ACC112 (cell line): ENCODE measurements at regions not wholly inside any gene's neighbourhood (a gene's known extent, or its start where the extent isn't known, plus 50 kb on each side); places are given as distances from the start of the nearest gene placed in this dataset.
"Not testable (repeated sequence)": the region's sequence is repeated elsewhere in the genome, so short reads cannot be mapped to it uniquely, and the experiment has no call there.

Source experiments
- H2AFZ ChIP-seq: fragments of 200-600 bp; sonication (generic); one replicate; pipeline ENCODE4 v1.6.0; 2017; ENCODE audit warnings: antibody characterized with exemption, low read length; ENCODE audit not compliant: unreplicated experiment
- H3K27ac ChIP-seq: fragments of 200-600 bp; sonication (generic); 2 replicates; pipeline ENCODE4 v1.5.1; 2014; ENCODE audit warnings: low read depth, mild to moderate bottlenecking, antibody characterized with exemption, low read length, moderate library complexity
- H3K27me3 ChIP-seq: fragments of 200-600 bp; sonication (generic); 2 replicates; pipeline ENCODE4 v1.6.1; 2014; ENCODE audit warnings: mild to moderate bottlenecking, antibody characterized with exemption, low read length, moderate library complexity, mixed read lengths; ENCODE audit not compliant: insufficient read depth
- H3K36me3 ChIP-seq: fragments of 200-600 bp; sonication (generic); 2 replicates; pipeline ENCODE4 v1.6.1; 2016; ENCODE audit warnings: mild to moderate bottlenecking, antibody characterized with exemption, low read length, moderate library complexity, mixed read lengths; ENCODE audit not compliant: insufficient read depth
- H3K4me1 ChIP-seq: fragments of 200-600 bp; sonication (generic); one replicate; pipeline ENCODE4 v1.6.1; 2016; ENCODE audit warnings: low read length, mixed read lengths; ENCODE audit not compliant: insufficient read depth, unreplicated experiment, control insufficient read depth
- H3K4me3 ChIP-seq: fragments of 200-600 bp; sonication (generic); 2 replicates; pipeline ENCODE4 v1.5.1; 2014; ENCODE audit warnings: mild to moderate bottlenecking, low read depth, low read length
- H3K79me2 ChIP-seq: fragments of 200-600 bp; sonication (generic); one replicate; pipeline ENCODE4 v1.6.0; 2016; ENCODE audit warnings: low read length; ENCODE audit not compliant: control insufficient read depth, unreplicated experiment, insufficient read depth

DNA sequence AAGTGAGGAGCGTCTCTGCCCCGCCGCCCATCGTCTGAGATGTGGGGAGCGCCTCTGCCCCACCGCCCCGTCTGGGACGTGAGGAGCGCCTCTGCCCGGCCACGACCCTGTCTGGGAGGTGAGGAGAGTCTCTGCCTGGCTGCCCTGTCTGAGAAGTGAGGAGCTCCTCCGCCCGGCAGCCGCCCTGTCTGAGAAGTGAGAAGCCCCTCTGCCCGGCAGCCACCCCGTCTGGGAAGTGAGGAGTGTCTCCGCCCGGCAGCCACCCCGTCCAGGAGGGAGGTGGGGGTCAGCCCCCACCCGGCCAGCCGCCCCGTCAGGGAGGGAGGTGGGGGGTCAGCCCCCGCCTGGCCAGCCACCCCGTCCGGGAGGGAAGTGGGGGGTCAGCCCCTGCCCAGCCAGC is 823.0 kb upstream of the GBE1 start:
- H3K27ac ChIP-seq, H3K4me1 ChIP-seq, H3K27me3 ChIP-seq, H3K4me3 ChIP-seq, H2AFZ ChIP-seq, H3K36me3 ChIP-seq, H3K79me2 ChIP-seq: not testable (repeated sequence)

DNA sequence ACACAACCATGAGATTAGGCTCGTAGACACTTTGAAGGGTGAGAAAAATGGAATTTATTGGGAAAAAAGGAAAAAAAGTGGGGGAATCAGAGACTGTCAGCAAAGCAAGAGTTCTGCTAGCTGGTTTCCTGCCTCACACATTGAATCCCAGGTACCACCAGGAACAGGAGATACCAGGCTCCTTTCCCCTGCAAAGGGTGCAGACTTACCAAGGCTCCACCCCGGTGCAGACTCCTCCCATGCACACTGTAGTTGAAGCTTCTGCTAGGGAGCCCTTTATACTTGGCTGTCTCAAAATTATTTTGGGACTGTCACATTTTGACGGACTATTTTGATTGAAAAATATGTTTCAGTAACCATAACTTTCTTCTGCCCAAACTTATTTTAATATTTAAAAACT is 819.9 kb upstream of the GBE1 start:
- no peaks in the 10 kb centered on the region for H3K36me3 ChIP-seq
- no peak overlapping the region for H3K4me3 ChIP-seq
- H3K79me2 ChIP-seq: no peaks in the 10 kb centered on the region
- no peak overlapping the region for H3K27ac ChIP-seq
- H3K27me3 ChIP-seq: no peaks in the 10 kb centered on the region
- H2AFZ ChIP-seq: no peak overlapping the region
- no peaks in the 10 kb centered on the region for H3K4me1 ChIP-seq

DNA sequence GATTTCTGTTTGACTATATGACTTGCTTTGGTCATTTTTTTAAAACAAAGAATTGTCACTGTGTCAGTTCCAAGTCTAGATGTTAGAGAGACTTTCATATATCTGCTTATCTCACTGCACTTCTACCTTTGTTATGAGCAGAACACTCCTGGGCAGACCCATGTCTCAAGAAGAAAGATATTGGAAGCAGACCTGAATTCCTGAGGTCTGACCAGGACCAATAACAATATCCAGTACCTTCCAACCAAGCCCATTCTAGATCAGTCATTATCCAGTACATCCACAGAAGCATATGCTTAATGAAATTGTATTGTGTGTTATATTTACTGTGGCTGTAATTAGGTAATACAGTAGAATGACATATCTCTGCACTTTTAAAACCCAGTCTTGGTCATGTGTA is 811.3 kb upstream of the GBE1 start:
- H3K27ac ChIP-seq: no peak overlapping the region
- H3K4me1 ChIP-seq: no peaks in the 10 kb centered on the region
- no peak overlapping the region for H3K4me3 ChIP-seq
- H3K27me3 ChIP-seq: no peaks in the 10 kb centered on the region
- no peaks in the 10 kb centered on the region for H3K36me3 ChIP-seq
- H3K79me2 ChIP-seq: no peaks in the 10 kb centered on the region
- no peak overlapping the region for H2AFZ ChIP-seq

DNA sequence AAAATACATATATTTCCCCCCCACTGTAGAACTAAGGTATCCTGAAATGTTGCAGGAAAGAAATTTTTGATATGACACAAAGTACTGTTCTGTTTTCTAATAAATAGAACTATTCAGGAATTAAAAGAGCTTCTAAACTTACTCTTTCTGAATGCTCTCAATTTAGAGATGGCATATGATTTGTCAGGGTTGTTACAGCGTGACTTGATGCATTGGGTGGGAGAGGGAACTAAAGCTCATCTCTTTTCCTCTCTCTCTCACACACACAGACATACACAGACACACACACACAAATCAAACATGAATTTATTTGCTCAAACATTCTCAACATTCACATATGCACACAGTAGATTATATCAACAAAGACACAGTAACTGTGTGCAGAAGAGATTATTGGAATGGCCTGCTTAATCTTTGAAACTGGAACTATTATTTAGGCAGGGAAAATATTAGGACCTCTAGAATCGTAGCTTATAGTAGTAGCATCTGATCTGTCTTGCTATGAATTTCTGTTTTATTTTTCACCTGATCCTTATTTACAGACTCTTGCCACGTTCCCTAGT is 807.4 kb upstream of the GBE1 start:
- H3K27me3 ChIP-seq: no peaks in the 10 kb centered on the region
- H3K4me1 ChIP-seq: no peaks in the 10 kb centered on the region
- no peak overlapping the region for H2AFZ ChIP-seq
- no peak overlapping the region for H3K27ac ChIP-seq
- H3K79me2 ChIP-seq: no peaks in the 10 kb centered on the region
- H3K4me3 ChIP-seq: no peak overlapping the region
- H3K36me3 ChIP-seq: no peaks in the 10 kb centered on the region

DNA sequence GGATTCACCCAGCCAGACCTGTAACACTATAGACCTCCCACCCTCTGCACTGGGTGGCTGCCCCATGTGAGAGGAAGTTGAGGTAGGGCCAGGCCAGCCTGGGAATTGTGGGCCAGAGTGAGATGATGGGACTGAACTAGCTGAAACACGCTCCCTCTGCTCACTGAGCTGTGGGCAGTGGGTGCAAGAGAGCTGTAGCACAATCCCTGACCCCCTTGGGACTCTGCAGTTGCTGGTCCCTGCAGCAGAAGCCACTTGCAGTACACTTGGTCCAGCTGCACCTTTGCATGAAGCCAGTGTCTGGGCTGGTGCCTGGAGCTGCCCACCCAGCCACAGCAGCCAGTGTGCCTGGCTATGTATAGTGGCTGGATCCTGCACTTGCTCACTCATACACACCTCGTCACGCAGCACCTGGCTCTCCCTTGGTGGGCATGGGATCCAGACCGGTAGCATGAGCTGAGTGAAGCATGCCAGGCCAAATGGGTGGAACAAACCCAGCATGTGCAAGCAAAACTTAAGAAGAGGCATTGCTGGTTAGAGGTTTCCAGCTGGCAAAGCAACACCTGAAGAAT is 805.7 kb upstream of the GBE1 start:
- Histone ChIP-seq H3K4me1 (no peaks in the 10 kb centered on the region), H3K4me3 (no peak overlapping the region), H3K27ac (no peak overlapping the region), H3K36me3 (no peaks in the 10 kb centered on the region), H3K79me2 (no peaks in the 10 kb centered on the region), H2AFZ (no peak overlapping the region), H3K27me3 (no peaks in the 10 kb centered on the region)

DNA sequence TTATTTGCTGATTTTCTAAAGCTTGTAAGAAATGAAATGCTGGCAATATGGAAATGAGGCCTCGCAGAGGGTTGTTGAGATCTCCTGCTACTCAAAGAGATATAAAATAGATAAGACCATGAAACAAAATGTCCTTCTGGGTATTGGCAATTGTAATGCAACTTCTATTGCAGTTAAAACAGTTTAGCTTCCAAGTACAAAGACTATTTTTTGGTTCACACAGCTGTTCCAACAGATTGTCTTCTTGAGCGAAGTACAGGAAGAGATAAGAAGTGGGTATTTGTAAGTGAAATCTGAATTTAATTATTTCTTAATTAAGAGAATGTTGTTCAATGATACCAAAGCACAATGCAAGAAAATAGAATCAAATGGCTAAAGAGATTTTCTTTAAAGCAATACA is 801.5 kb upstream of the GBE1 start:
- no peaks in the 10 kb centered on the region for H3K4me1 ChIP-seq
- no peaks in the 10 kb centered on the region for H3K36me3 ChIP-seq
- no peaks in the 10 kb centered on the region for H3K79me2 ChIP-seq
- no peak overlapping the region for H3K27ac ChIP-seq
- H3K27me3 ChIP-seq: no peaks in the 10 kb centered on the region
- H2AFZ ChIP-seq: no peak overlapping the region
- no peak overlapping the region for H3K4me3 ChIP-seq

DNA sequence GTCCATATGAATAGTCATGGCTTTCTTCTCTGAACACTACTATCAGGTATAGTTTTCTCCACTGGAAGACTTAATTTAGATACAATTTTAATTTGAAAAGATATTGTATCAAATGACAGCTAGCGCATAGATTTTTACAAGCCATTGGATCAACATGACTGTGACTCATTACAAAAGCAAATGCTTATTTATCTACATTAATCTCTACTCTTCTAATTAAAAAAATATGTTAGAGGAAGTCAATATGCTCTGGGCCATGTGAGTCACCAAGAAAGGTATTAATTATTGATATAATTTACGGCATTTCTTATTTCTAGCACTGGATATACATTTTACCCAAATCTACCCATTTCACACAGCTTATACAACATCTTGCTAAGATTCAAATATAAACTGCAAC is 800.3 kb upstream of the GBE1 start:
- Histone ChIP-seq H3K27ac (no peak overlapping the region), H3K27me3 (no peaks in the 10 kb centered on the region)

DNA sequence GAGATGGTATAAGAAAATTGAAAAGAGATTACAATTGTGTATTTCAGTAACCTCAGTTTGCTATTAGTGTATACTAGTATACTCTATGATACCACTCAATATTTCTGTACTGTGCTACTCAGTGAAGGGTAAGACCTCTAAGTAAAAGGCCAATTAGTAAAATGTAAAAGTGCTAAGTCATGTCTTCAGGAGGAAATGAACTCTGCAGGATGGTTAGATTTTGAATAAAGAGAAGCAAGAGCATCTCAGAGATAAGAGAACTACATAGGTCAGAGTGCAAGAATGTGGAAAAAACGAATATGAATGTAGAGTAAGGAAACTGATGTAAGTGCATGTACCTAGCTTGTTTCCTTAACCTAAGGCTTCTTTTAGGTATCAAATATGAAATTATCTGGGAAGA is 796.6 kb upstream of the GBE1 start:
- no peaks in the 10 kb centered on the region for H3K36me3 ChIP-seq
- no peaks in the 10 kb centered on the region for H3K4me1 ChIP-seq

More for the DNA sequence above, 800.3 kb upstream of the GBE1 start:
- H3K4me1 ChIP-seq: no peaks in the 10 kb centered on the region
- no peak overlapping the region for H3K4me3 ChIP-seq
- no peak overlapping the region for H2AFZ ChIP-seq
- H3K79me2 ChIP-seq: no peaks in the 10 kb centered on the region
- no peaks in the 10 kb centered on the region for H3K36me3 ChIP-seq

DNA sequence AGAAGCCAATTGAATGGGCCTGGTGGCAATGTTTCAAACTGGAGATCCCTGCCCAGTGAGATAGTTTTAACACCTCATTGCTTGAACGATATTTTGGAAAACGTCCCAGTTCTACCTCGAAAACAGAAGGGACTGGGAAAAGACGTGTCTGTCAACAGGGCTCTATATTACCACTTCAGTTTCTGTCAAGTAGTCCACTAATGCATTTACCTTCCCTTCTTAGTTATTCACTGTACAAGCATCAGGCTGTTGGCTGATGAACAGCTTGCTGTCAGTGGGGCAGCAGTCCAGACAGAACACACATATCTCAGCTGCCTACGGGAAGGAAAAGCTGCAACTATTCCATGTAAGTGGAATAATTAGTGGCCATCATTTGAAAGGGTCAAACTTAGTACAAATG is 794.7 kb upstream of the GBE1 start:
- Histone ChIP-seq H3K4me3 (no peak overlapping the region), H3K79me2 (no peaks in the 10 kb centered on the region), H3K4me1 (no peaks in the 10 kb centered on the region), H3K27me3 (no peaks in the 10 kb centered on the region), H2AFZ (no peak overlapping the region), H3K27ac (no peak overlapping the region), H3K36me3 (no peaks in the 10 kb centered on the region)

More for the DNA sequence above, 796.6 kb upstream of the GBE1 start:
- Histone ChIP-seq H3K27ac (no peak overlapping the region), H3K79me2 (no peaks in the 10 kb centered on the region), H3K4me3 (no peak overlapping the region), H3K27me3 (no peaks in the 10 kb centered on the region), H2AFZ (no peak overlapping the region)

DNA sequence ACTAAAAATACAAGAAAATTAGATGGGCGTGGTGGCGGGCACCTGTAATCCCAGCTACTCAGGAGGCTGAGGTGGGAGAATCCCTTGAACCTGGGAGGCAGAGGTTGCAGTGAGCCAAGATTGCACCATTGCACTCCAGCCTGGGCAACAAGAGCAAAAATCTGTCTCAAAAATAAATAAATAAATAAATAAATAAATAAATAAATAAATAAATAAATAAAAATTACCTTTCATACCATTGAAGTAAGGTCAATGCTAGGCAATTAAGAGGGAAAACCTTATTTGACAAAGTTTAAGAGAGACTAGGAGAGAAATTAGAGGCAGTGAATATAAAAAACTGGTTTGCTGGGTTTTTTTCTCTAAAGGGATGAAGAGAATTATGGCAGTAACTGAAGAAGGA is 781.1 kb upstream of the GBE1 start:
- not testable (repeated sequence) for H3K79me2 ChIP-seq, H3K4me3 ChIP-seq, H2AFZ ChIP-seq, H3K4me1 ChIP-seq, H3K27ac ChIP-seq, H3K27me3 ChIP-seq, H3K36me3 ChIP-seq

DNA sequence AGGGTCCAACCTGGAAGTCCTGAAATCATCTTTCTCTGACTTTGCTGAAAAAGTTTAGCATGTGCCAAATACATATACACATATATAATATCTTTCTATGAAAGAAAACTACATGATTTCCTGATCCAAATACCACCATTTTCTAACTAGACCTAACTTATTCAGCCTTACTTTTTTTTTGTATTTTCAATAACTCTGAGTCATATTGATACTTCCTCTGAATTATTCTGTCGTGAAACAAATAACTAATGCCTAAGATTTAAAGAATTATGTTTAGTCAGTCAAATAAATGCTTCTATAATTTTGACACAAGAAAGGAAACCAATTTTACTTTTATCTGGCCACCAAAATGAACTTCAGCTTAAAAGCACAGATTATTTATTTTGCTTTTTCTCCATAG is 760.2 kb upstream of the GBE1 start:
- H3K27ac ChIP-seq: no peak overlapping the region
- no peaks in the 10 kb centered on the region for H3K4me1 ChIP-seq
- H3K36me3 ChIP-seq: no peaks in the 10 kb centered on the region
- no peaks in the 10 kb centered on the region for H3K79me2 ChIP-seq
- no peak overlapping the region for H3K4me3 ChIP-seq
- H3K27me3 ChIP-seq: no peaks in the 10 kb centered on the region
- H2AFZ ChIP-seq: no peak overlapping the region
